HCT116 (cell line): ENCODE measurements at regions not wholly inside any gene's neighbourhood (a gene's known extent, or its start where the extent isn't known, plus 50 kb on each side); places are given as distances from the start of the nearest gene placed in this dataset.

ENCODE experiments used
- ATAC-seq: fragments of 200-7000 bp; cut with Tn5 transposase; 2 replicates; pipeline ENCODE4 v1.9.1; 2020; ENCODE audit warnings: mild to moderate bottlenecking, moderate library complexity
- BruUV-seq: library from RNA; stranded (reverse); fragments of 400-500 nt; replicated peaks from 2 replicates; lab custom pipeline; 2021; lab: Mats Ljungman, UMichigan
- CTCF ChIA-PET: fragments of 300-600 bp; sonication (Branson Sonifier 250); formaldehyde crosslinking; loops from one replicate; lab custom pipeline; 2021; ENCODE audit warnings: antibody characterized with exemption; lab: Charles Lee
- POLR2A ChIA-PET: fragments of 300-600, 350-600 bp; sonication (Branson Sonifier 250); formaldehyde crosslinking; loops from one replicate; lab custom pipeline; 2021; ENCODE audit warnings: antibody characterized with exemption; lab: Charles Lee
- RAD21 ChIA-PET, 2 experiments: fragments of 300-600 bp; sonication (Branson Sonifier 250); formaldehyde crosslinking; loops; one replicate each; lab custom pipeline; 2023; ENCODE audit warnings: low total read pairs in 2 of 2; ENCODE audit not compliant: uncharacterized antibody in 2 of 2, unreplicated experiment in 2 of 2, low non-redundant PET in 1 of 2; lab: Charles Lee
- DNase-seq: peaks from one replicate; pipeline ENCODE4 v3.0.0-alpha.2; 2010; ENCODE audit warnings: low read depth, low spot score
- H2AFZ ChIP-seq: fragments of 200-600 bp; shearing (Covaris generic), sonication (generic); 2 replicates; pipeline ENCODE4 v1.6.1; 2017; ENCODE audit warnings: low read depth, mixed run types, mixed read lengths, antibody characterized with exemption, low read length; ENCODE audit not compliant: poor library complexity, severe bottlenecking
- H3K27ac ChIP-seq: 2 replicates; pipeline ENCODE4 v1.5.1; 2012; ENCODE audit warnings: low read depth, low read length
- H3K27me3 ChIP-seq: fragments of 200-600 bp; sonication (generic); 2 replicates; pipeline ENCODE4 v1.6.1; 2016; ENCODE audit warnings: mixed run types, low read length, mixed read lengths; ENCODE audit not compliant: insufficient read depth
- H3K36me3 ChIP-seq, 2 experiments: fragments of 200-500 bp in 1 of 2; fragments of 200-600 bp in 1 of 2; sonication (Bioruptor generic) in 1 of 2; sonication (generic) in 1 of 2; 2 replicates each; pipeline versions ENCODE4 v1.5.1 to v1.6.1; 2014 to 2016; ENCODE audit warnings: low read length in 2 of 2, inconsistent platforms in 1 of 2, mixed read lengths in 1 of 2, mixed run types in 1 of 2; ENCODE audit not compliant: insufficient read depth in 2 of 2, control insufficient read depth in 1 of 2
- H3K4me1 ChIP-seq, 2 experiments: fragments of 200-600 bp in 1 of 2; sonication (generic) in 1 of 2; 2 replicates each; pipeline versions ENCODE4 v1.5.1 to v1.6.1; 2012 to 2017; ENCODE audit warnings: low read length in 2 of 2, inconsistent platforms in 1 of 2, mild to moderate bottlenecking in 1 of 2, mixed read lengths in 1 of 2, mixed run types in 1 of 2, moderate library complexity in 1 of 2; ENCODE audit not compliant: insufficient read depth in 2 of 2, control insufficient read depth in 1 of 2
- H3K4me2 ChIP-seq: fragments of 200-600 bp; sonication (generic); 2 replicates; pipeline ENCODE4 v1.6.1; 2017; ENCODE audit warnings: mixed run types, low read length, mixed read lengths
- H3K4me3 ChIP-seq, 2 experiments: fragments of 200-600 bp in 1 of 2; sonication (generic) in 1 of 2; replicated peaks in 1 of 2; 2 replicates each; pipeline ENCODE4 v1.5.1; 2011 to 2016; ENCODE audit warnings: low read length in 2 of 2, control low read depth in 1 of 2, low read depth in 1 of 2, mild to moderate bottlenecking in 1 of 2, mixed read lengths in 1 of 2, mixed run types in 1 of 2
- H3K79me2 ChIP-seq: fragments of 200-600 bp; sonication (generic); 2 replicates; pipeline ENCODE4 v1.6.1; 2017; ENCODE audit warnings: mild to moderate bottlenecking, mixed run types, low read length, moderate library complexity, mixed read lengths; ENCODE audit not compliant: insufficient read depth
- H3K9ac ChIP-seq: fragments of 200-600 bp; sonication (generic); 2 replicates; pipeline ENCODE4 v1.6.1; 2016; ENCODE audit warnings: low read length, mixed read lengths
- H3K9me2 ChIP-seq: fragments of 200-600 bp; sonication (generic), shearing (Covaris generic); 2 replicates; pipeline ENCODE4 v1.6.1; 2017; ENCODE audit warnings: mixed run types, mild to moderate bottlenecking, moderate library complexity; ENCODE audit not compliant: insufficient read depth
- H3K9me3 ChIP-seq, 2 experiments: fragments of 200-500 bp in 1 of 2; fragments of 200-600 bp in 1 of 2; sonication (Bioruptor generic) in 1 of 2; sonication (generic) in 1 of 2; 2 replicates each; pipeline ENCODE4 v1.6.1; 2014 to 2017; ENCODE audit warnings: low read length in 2 of 2, mixed read lengths in 2 of 2, inconsistent platforms in 1 of 2, low read depth in 1 of 2, mild to moderate bottlenecking in 1 of 2, mixed run types in 1 of 2, moderate library complexity in 1 of 2; ENCODE audit not compliant: control insufficient read depth in 1 of 2, insufficient read depth in 1 of 2
- H4K20me1 ChIP-seq: fragments of 200-600 bp; sonication (generic), shearing (Covaris generic); 2 replicates; pipeline ENCODE4 v1.6.1; 2017; ENCODE audit warnings: mixed run types, mild to moderate bottlenecking, moderate library complexity; ENCODE audit not compliant: insufficient read depth
- CTCF ChIP-seq, 3 experiments: fragments of 200-600 bp in 1 of 3; sonication (generic) in 1 of 3; IDR thresholded peaks in 2 of 3; conservative IDR thresholded peaks in 1 of 3; 2 replicates each; pipeline ENCODE4 v1.5.1; 2012 to 2017; ENCODE audit warnings: low read depth in 2 of 3, low read length in 2 of 3, antibody characterized with exemption in 1 of 3, borderline replicate concordance in 1 of 3, control low read depth in 1 of 3, mild to moderate bottlenecking in 1 of 3, mixed read lengths in 1 of 3, mixed run types in 1 of 3, moderate library complexity in 1 of 3; ENCODE audit not compliant: insufficient read depth in 1 of 3
- ELF1 ChIP-seq: IDR thresholded peaks from 2 replicates; pipeline ENCODE4 v1.6.1; 2012; ENCODE audit warnings: low read depth, borderline replicate concordance
- ZBTB33 ChIP-seq: IDR thresholded peaks from 2 replicates; pipeline ENCODE4 v1.6.1; 2011; ENCODE audit warnings: mild to moderate bottlenecking, low read length, moderate library complexity; ENCODE audit not compliant: insufficient replicate concordance; ENCODE audit errors: extremely low read depth
- ZNF274 ChIP-seq: fragments of 200-500 bp; sonication (Bioruptor generic); IDR thresholded peaks from 2 replicates; pipeline ENCODE4 v1.6.1; 2014; ENCODE audit warnings: mild to moderate bottlenecking, low read depth, low read length, inconsistent platforms
- intact Hi-C: fragments of 100-400 bp; cut with micrococcal nuclease; formaldehyde crosslinking; loops from 2 replicates; pipeline ENCODE4 v1.10.0; 2022

GRCh38 chr6:165794179-165794601, 131.1 kb upstream of the PDE10A start (continued):
- TF ChIP-seq CTCF (IDR thresholded peaks at IDR 0.05 in 2 of 3, conservative IDR thresholded peaks at IDR 0.05 in 1 of 3; ENCODE audit: borderline replicate concordance in 1 of 3, insufficient read depth in 1 of 3, low read depth in 2 of 3, low read length in 2 of 3) (no peak), ZBTB33 (no peak)

GRCh38 chr6:165793287-165793825, 130.3 kb upstream of the PDE10A start:
- no peaks in the 10 kb centered on the region for H3K9me2 ChIP-seq
- POLR2A ChIA-PET, result no interaction called here
- H3K36me3 ChIP-seq, result no peaks in the 10 kb centered on the region
- RAD21 ChIA-PET, result no interaction called here
- H3K4me2 ChIP-seq, result no peak overlapping the region
- H2AFZ ChIP-seq, result no peak overlapping the region
- CTCF ChIA-PET, result no interaction called here
- TF ChIP-seq ZNF274, result no peak
- no peak for TF ChIP-seq ELF1
- no peaks in the 10 kb centered on the region for H3K79me2 ChIP-seq
- H3K27ac ChIP-seq, result no peak overlapping the region
- no peak for ATAC-seq
- H3K9ac ChIP-seq, result no peak overlapping the region
- intact Hi-C loops, result no loop called here
- no peak overlapping the region for H3K4me3 ChIP-seq
- no peaks in the 10 kb centered on the region for H3K27me3 ChIP-seq
- no peaks in the 10 kb centered on the region for H3K4me1 ChIP-seq
- no peaks in the 10 kb centered on the region for H3K9me3 ChIP-seq
- no TSS peak for BruUV-seq
- no peak for DNase-seq
- no peaks in the 10 kb centered on the region for H4K20me1 ChIP-seq
